ENCODE measurements at regions not wholly inside any gene's neighbourhood (a gene's known extent, or its start where the extent isn't known, plus 50 kb on each side); places are given as distances from the start of the nearest gene placed in this dataset.

- H3K36me3 ChIP-seq (ENCODE audit: control insufficient read depth in 2 of 3, insufficient read depth in 3 of 3, low read length in 3 of 3) = no peaks in the 10 kb centered on the region
- intact Hi-C loops (cut with DNase I) = no loop called here
- no peak overlapping the region for H3K4me3 ChIP-seq (ENCODE audit: low read length in 3 of 3)
- no peaks in the 10 kb centered on the region for H3K27me3 ChIP-seq (ENCODE audit: control insufficient read depth, insufficient read depth, low read length)
- no peaks in the 10 kb centered on the region for H3K9me3 ChIP-seq (ENCODE audit: control insufficient read depth in 2 of 3, insufficient read depth in 1 of 3, low read length in 3 of 3)
- H3K9ac ChIP-seq (ENCODE audit: low read length in 3 of 3) = no peak overlapping the region
- no peak for FAIRE-seq
- no peak for DNase-seq
- no peaks in the 10 kb centered on the region for H3K4me1 ChIP-seq (ENCODE audit: control insufficient read depth in 2 of 3, insufficient read depth in 2 of 3, low read depth in 1 of 3, low read length in 3 of 3)
- no peak overlapping the region for H3K27ac ChIP-seq (ENCODE audit: low read depth in 2 of 2, low read length in 2 of 2)
- no peak for TF ChIP-seq CTCF (IDR thresholded peaks at IDR 0.05; ENCODE audit: borderline replicate concordance, extremely low read depth, insufficient read depth)
These were observed 555.6 kb upstream of the IGFBP7 start for GRCh38 chr4:57665806-57666205.

GRCh38 chr4:57661517-57662090, 551.4 kb upstream of the IGFBP7 start:
- H3K9me3 ChIP-seq (ENCODE audit: control insufficient read depth in 2 of 3, insufficient read depth in 1 of 3, low read length in 3 of 3) = no peaks in the 10 kb centered on the region
- no peak for FAIRE-seq
- H3K4me1 ChIP-seq (ENCODE audit: control insufficient read depth in 2 of 3, insufficient read depth in 2 of 3, low read depth in 1 of 3, low read length in 3 of 3) = no peaks in the 10 kb centered on the region
- H3K27ac ChIP-seq (ENCODE audit: low read depth in 2 of 2, low read length in 2 of 2) = no peak overlapping the region
- no peaks in the 10 kb centered on the region for H3K27me3 ChIP-seq (ENCODE audit: control insufficient read depth, insufficient read depth, low read length)
- DNase-seq = no peak
- no peak for TF ChIP-seq CTCF (IDR thresholded peaks at IDR 0.05; ENCODE audit: borderline replicate concordance, extremely low read depth, insufficient read depth)
- H3K4me3 ChIP-seq (ENCODE audit: low read length in 3 of 3) = no peak overlapping the region
- no peaks in the 10 kb centered on the region for H3K36me3 ChIP-seq (ENCODE audit: control insufficient read depth in 2 of 3, insufficient read depth in 3 of 3, low read length in 3 of 3)
- intact Hi-C loops (cut with DNase I) = no loop called here
- H3K9ac ChIP-seq (ENCODE audit: low read length in 3 of 3) = no peak overlapping the region

GRCh38 chr4:57658673-57659072, 548.5 kb upstream of the IGFBP7 start:
- H3K4me1 ChIP-seq (ENCODE audit: control insufficient read depth in 2 of 3, insufficient read depth in 2 of 3, low read depth in 1 of 3, low read length in 3 of 3) = no peaks in the 10 kb centered on the region
- no peak for TF ChIP-seq CTCF (IDR thresholded peaks at IDR 0.05; ENCODE audit: borderline replicate concordance, extremely low read depth, insufficient read depth)
- no peaks in the 10 kb centered on the region for H3K36me3 ChIP-seq (ENCODE audit: control insufficient read depth in 2 of 3, insufficient read depth in 3 of 3, low read length in 3 of 3)
- H3K27me3 ChIP-seq (ENCODE audit: control insufficient read depth, insufficient read depth, low read length) = no peaks in the 10 kb centered on the region
- H3K9me3 ChIP-seq (ENCODE audit: control insufficient read depth in 2 of 3, insufficient read depth in 1 of 3, low read length in 3 of 3) = no peaks in the 10 kb centered on the region
- no peak overlapping the region for H3K27ac ChIP-seq (ENCODE audit: low read depth in 2 of 2, low read length in 2 of 2)
- no peak overlapping the region for H3K9ac ChIP-seq (ENCODE audit: low read length in 3 of 3)
- H3K4me3 ChIP-seq (ENCODE audit: low read length in 3 of 3) = peak overlapping the region in 1 of 3 donors; percentile 23
- FAIRE-seq (no peak), DNase-seq (no peak)
- intact Hi-C loops (cut with DNase I) = no loop called here

GRCh38 chr4:57658188-57658587, 548.0 kb upstream of the IGFBP7 start:
- intact Hi-C loops (cut with DNase I) = no loop called here
- H3K27me3 ChIP-seq (ENCODE audit: control insufficient read depth, insufficient read depth, low read length) = no peaks in the 10 kb centered on the region
- DNase-seq (no peak), FAIRE-seq (no peak)
- H3K9ac ChIP-seq (ENCODE audit: low read length in 3 of 3) = no peak overlapping the region
- no peaks in the 10 kb centered on the region for H3K9me3 ChIP-seq (ENCODE audit: control insufficient read depth in 2 of 3, insufficient read depth in 1 of 3, low read length in 3 of 3)
- peak overlapping the region in 2 of 3 donors; percentile 14 to 23 for H3K4me3 ChIP-seq (ENCODE audit: low read length in 3 of 3)
- H3K4me1 ChIP-seq (ENCODE audit: control insufficient read depth in 2 of 3, insufficient read depth in 2 of 3, low read depth in 1 of 3, low read length in 3 of 3) = no peaks in the 10 kb centered on the region
- H3K36me3 ChIP-seq (ENCODE audit: control insufficient read depth in 2 of 3, insufficient read depth in 3 of 3, low read length in 3 of 3) = no peaks in the 10 kb centered on the region
- no peak overlapping the region for H3K27ac ChIP-seq (ENCODE audit: low read depth in 2 of 2, low read length in 2 of 2)
- TF ChIP-seq CTCF (IDR thresholded peaks at IDR 0.05; ENCODE audit: borderline replicate concordance, extremely low read depth, insufficient read depth) = no peak

Data from kidney (tissue), 13 donors.